ENCODE measurements at regions not wholly inside any gene's neighbourhood (a gene's known extent, or its start where the extent isn't known, plus 50 kb on each side); places are given as distances from the start of the nearest gene placed in this dataset.

DNA sequence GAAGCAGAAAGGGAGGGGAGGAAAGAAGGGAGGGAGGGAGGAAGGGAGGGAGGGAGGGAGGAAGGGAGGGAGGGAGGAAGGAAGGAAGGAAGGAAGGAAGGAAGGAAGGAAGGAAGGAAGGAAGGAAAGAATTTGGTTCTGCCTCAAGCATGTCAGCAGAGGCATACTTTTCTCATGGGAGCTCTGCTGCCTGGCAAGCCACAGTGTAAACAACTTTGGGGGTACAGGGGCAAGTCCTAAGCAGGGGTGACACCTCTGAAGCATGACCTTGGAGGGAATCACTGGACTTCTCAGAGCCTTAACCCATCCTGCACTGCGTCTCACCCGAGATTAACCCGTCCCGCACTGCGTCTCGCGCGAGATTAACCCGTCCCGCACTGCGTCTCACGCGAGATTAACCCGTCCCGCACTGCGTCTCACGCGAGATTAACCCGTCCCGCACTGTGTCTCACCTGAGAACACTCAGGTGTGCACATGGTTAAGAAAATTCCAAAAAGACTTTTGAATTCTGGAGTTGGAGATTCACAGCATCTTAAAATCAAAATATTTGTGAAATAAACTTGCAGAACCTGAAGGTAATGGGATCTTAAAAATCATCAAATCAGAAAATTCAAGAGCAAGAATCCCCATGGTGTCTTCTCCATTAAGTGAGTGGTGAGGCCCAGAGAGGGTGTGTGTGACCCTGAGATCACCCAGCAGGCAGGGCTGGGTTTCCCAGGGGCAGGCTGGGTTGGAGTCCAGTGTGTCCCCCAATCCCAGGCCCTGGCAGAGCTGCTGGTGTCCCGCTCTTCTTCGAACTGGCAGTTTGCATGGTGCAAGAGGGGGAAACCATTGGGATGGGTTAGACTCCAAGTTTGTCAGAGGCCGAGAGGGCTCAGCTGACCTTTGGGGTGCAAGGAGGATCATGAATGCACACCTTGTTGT, 190.4 kb downstream of the MN1 start:
- TF ChIP-seq, protein P1, sequence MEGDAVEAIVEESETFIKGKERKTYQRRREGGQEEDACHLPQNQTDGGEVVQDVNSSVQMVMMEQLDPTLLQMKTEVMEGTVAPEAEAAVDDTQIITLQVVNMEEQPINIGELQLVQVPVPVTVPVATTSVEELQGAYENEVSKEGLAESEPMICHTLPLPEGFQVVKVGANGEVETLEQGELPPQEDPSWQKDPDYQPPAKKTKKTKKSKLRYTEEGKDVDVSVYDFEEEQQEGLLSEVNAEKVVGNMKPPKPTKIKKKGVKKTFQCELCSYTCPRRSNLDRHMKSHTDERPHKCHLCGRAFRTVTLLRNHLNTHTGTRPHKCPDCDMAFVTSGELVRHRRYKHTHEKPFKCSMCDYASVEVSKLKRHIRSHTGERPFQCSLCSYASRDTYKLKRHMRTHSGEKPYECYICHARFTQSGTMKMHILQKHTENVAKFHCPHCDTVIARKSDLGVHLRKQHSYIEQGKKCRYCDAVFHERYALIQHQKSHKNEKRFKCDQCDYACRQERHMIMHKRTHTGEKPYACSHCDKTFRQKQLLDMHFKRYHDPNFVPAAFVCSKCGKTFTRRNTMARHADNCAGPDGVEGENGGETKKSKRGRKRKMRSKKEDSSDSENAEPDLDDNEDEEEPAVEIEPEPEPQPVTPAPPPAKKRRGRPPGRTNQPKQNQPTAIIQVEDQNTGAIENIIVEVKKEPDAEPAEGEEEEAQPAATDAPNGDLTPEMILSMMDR (IDR thresholded peaks at IDR 0.05; ENCODE audit: low read depth, low read length): no peak
- no peak for TF ChIP-seq EZH2phosphoT487 (IDR thresholded peaks at IDR 0.05; ENCODE audit: low read depth)
